HG03060 (cell line): ENCODE measurements at regions not wholly inside any gene's neighbourhood (a gene's known extent, or its start where the extent isn't known, plus 50 kb on each side); places are given as distances from the start of the nearest gene placed in this dataset.

Experiments used
- ATAC-seq: cut with Tn5 transposase; IDR thresholded peaks from one replicate; pipeline ENCODE4 v1.9.1; 2021; ENCODE audit warnings: low read depth, moderate number of reproducible peaks; ENCODE audit not compliant: unreplicated experiment

GRCh38 chr16:79309606-79310005, 290.9 kb downstream of the MAF start:
- ATAC-seq: no peak

GRCh38 chr16:79307214-79307613, 293.3 kb downstream of the MAF start:
- no peak for ATAC-seq

DNA sequence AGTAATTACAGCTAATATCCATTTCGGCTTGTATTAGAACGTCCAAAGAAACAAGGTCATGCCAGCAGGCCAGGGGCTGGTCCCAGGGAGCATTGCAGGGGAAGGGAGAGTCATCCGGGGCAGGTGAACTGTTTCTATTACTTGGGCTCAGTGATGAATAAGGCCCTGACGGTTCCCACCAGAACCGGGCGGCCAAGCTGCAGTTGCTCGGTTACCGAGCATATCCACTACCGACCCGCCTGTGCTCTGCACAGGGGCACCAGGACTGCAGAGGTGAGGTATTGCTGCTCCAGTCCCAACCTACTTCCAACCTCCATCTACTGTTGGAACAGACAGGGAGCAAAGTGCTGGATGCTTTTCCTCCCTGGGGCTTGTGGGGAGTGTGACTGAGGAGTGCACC, 295.5 kb downstream of the MAF start:
- ATAC-seq: no peak

DNA sequence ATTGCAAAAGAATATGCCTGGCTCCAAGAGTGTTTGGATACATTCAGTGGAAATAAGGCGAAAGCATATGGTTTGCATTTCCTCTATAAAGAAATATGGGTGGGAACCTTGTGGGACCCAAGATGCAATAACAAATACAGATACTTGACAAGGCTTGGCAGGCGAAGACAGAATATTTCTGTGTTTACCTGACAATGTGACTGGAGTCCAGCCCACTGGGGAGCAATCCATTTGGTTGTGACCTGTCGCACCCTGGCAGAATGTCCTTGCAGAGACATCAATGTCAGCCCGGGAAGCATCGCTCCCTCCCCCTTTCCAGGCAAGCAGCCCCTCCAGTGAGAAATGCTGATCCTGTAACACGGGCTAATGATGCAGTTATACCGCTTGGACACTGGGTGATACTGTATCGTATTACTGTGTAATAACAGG, 296.6 kb downstream of the MAF start:
- no peak for ATAC-seq

- no peak for ATAC-seq
Observed at GRCh38 chr16:79303206-79303605, 297.3 kb downstream of the MAF start.

- ATAC-seq: no peak
Observed at GRCh38 chr16:79302731-79303130, 297.8 kb downstream of the MAF start.

DNA sequence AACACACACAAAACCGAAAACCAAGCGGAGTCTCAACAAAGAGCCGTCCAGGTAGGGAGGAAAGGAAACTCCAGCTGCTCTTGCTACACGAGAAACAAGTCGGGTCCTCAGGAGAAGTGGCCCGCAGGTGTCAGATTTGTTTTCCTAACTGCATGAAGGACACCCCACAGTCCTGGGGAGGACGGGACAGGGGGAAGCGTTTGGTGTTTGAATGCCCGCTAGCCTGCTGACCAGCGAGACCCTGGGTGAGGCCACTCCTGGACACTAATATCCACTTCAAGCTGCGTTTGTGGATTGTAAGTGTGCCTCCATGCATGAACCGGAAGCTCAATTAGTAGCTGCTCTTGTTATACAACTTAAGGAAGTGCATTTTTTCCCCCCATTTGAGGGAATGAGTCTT, 299.5 kb downstream of the MAF start:
- no peak for ATAC-seq

DNA sequence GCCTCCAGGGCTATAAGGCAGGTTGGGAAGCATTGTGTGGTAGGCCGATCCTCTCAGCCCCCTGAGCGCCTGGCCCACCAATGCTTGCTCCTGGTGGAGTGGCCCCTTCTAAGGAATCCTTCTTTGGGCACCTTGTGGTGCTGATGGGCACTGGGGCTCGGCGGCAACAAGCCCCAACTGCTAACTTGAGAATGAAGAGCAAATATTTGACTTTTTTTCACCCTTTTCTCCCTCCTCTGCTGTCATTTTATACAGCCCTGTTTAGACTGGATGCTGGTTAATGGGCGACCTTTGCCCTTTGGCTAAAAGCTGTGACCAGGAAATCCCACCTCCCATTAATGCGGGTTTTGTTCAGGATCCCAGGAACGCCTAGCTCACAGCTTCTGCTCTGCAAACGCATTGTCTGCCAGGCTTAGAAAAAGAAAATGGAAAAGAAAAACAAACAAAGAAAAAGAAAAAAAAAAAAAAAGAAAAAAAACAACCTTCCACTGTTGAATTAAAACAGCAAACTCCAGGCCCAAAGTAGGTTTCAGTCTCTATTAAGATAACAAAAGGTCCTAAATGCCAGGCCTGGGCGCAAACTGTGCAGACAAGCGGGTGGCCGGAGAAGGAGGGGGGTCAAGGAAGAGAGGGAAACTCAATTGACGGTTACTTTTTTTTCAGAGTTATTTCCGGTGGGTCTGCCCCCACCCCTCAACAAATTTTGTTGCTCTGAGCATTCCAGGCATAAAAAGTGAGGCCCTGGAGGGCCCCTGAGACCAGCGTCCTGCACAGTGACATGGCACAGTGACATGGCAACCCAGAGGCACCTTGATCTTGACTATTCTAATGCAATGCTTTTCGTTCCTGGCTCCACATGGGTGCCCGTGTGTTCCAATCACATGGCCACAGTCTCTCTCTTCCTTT, 301.4 kb downstream of the MAF start:
- ATAC-seq: no peak

- no peak for ATAC-seq
Observed at GRCh38 chr16:79298476-79298875, 302.1 kb downstream of the MAF start.

- ATAC-seq: no peak
Observed at GRCh38 chr16:79297805-79298204, 302.7 kb downstream of the MAF start.

DNA sequence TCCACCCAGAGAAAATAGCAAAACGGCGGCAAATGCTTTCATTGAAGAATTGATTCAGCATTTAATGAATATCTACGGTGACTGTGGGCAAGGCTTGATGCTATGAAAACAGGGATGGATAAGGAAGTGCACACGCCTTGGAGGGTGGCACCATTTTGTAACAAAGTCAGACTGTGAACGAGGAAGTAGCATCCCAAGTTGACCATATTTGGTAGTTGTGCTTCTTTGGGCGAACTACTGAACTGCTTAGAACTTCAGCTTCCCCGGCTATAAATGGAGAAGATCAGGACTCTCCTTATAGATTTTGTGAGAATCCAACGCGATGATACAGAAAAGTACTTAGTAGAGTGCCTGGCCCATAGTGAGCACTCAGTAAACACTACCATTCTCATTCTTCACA, 303.2 kb downstream of the MAF start:
- ATAC-seq: no peak

- no peak for ATAC-seq
Observed at GRCh38 chr16:79296491-79296890, 304.0 kb downstream of the MAF start.

GRCh38 chr16:79295746-79296145, 304.8 kb downstream of the MAF start:
- ATAC-seq: no peak

GRCh38 chr16:79295162-79295561, 305.4 kb downstream of the MAF start:
- no peak for ATAC-seq

DNA sequence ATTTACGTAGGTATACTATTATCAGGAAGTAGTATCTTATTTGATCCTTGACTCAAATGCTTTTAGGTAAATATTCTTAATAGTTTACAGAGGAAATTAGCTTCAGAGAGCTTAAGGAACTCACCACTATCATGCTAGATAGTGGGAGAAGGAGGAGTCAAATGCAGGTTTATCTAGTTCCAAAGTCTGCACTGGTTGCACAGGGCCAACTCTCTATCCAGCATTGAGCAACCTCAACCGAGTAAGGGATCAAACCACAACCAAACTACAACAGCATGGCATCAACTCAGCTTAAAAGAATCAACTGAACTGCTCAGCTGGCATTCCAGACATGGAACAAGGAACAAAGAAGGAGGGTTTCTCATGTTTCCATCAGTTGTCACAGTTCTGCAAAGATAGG, 306.0 kb downstream of the MAF start:
- no peak for ATAC-seq

DNA sequence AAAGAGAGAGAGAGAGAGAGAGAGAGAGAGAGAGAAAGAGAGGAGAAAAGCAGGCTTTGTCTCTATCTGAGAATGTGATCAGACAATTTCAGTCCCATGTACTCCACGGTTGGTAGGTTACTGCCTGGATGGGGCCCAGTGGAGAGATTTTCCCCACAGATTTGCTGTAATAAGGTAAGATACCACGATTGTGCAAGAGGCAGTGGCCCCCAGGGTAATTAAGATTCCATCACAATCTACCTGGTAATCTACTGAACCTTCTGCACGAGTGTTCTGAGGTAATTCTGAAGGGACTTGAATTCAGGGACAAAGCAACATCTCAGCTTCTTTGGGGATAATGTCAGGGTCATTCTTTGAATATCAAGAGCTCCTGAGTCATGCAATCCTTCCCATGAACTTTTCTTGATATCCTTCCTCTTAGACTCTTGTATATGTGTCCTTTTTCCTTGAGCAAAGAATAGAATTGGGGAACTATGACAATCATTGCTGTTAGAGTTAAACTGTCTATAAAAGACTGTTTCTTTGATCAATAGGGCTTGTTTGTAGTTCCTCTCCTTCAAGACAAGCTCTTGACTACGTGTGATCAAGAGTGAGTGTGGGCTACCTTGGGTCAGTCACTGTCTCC, 306.6 kb downstream of the MAF start:
- ATAC-seq: no peak

GRCh38 chr16:79288066-79288465, 312.5 kb downstream of the MAF start:
- no peak for ATAC-seq

GRCh38 chr16:79287424-79287917, 313.1 kb downstream of the MAF start:
- ATAC-seq: no peak

- ATAC-seq: peak; percentile 92
Observed at GRCh38 chr16:79286646-79287423, 313.7 kb downstream of the MAF start.

- no peak for ATAC-seq
Observed at GRCh38 chr16:79284766-79285165, 315.8 kb downstream of the MAF start.

DNA sequence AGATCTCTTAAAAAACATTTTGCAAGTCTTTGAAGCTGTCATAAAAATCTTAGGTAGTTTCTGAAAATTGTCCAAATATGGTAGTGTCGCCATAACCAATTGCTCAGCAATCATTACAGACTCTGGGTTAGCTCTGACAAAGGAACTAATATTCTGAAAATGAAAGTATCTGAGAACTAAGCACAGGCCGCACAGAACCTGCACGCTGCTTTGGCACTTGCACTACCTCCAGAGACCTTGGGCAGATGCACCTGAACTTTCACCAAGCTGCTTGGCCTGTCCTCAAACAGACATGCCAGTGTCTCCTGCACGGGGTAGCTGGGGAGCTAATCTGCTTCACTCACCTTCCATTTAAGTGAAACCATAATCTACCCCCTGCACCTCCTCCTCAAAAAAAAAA, 317.0 kb downstream of the MAF start:
- no peak for ATAC-seq
